SH-SY5Y (cell line): ENCODE measurements at regions not wholly inside any gene's neighbourhood (a gene's known extent, or its start where the extent isn't known, plus 50 kb on each side); places are given as distances from the start of the nearest gene placed in this dataset.

Experiments
- GATA2 ChIP-seq: IDR thresholded peaks from 2 replicates; pipeline ENCODE4 v1.6.1; 2011; ENCODE audit warnings: mild to moderate bottlenecking, low read depth, low read length
- GATA3 ChIP-seq: IDR thresholded peaks from 2 replicates; pipeline ENCODE4 v1.6.1; 2011; ENCODE audit warnings: low read depth, mild to moderate bottlenecking, low read length, moderate library complexity

DNA sequence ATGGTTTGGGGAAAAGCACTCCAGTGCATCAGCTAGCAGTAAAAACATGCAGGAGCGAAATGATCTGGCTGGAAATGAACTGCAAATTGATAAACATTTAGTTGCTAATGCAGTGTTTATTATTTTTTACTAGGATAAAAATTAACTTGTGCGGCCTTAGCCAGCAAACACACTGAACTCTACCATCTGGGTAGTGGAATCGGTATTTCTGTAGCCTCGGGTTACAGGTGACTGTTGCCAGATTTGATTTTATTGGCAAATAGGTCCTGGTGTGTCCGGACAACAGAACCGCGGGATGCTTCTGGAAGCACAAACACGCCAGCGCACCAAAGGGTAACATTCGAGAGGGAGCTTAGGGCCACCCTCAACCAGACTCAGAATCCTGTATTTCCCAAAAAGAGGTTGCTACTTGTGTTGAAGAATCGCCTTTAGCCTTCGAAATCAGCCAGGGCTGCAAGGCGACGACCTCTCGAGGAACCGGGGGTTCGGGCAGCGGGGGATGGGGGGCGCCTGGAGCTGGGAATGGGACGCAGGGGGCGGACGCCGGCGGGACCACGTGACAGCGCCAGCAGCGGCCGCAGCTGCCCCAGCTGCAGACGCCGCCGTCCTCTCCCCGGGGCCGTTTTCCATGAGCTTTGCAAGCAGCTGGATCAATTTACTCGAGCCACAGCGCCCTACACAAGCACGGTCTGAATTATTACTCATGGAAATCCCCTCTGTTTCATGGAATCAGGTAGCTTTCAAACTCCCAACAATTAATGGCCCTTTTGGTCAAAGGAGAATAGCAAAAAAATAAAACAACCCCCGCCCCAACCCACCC is 158.8 kb downstream of the TOMM20 start:
- TF ChIP-seq GATA2 = no peak; the same call in none of the 2 replicates
- TF ChIP-seq GATA3 = no peak
